Stimulated activated naive CD8-positive, alpha-beta T cell treated with anti-CD3 and anti-CD28 coated beads, Interleukin-15, amount 100 ng/mL, for 72 hours (primary cell): ENCODE measurements at regions not wholly inside any gene's neighbourhood (a gene's known extent, or its start where the extent isn't known, plus 50 kb on each side); places are given as distances from the start of the nearest gene placed in this dataset.

Experiments
- ATAC-seq: fragments of 150-1000 bp; cut with Tn5 transposase; 2 replicates; pipeline ENCODE4 v1.10.0; 2021; ENCODE audit warnings: mild to moderate bottlenecking, moderate library complexity
- DNase-seq, 2 donors: peaks; one replicate each; pipeline ENCODE4 v3.0.0; 2021 to 2022
- H3K27ac Mint-ChIP-seq, 2 donors: one replicate each; pipeline ENCODE4 v1.8.0; 2022; ENCODE audit warnings: mild to moderate bottlenecking in 2 of 2, mixed read lengths in 2 of 2, moderate library complexity in 2 of 2
- H3K27me3 Mint-ChIP-seq: one replicate; pipeline ENCODE4 v1.8.0; 2022; ENCODE audit warnings: mixed read lengths
- H3K4me1 Mint-ChIP-seq: one replicate; pipeline ENCODE4 v1.8.0; 2022; ENCODE audit warnings: mild to moderate bottlenecking, mixed read lengths
- H3K4me3 Mint-ChIP-seq, 2 donors: one replicate each; pipeline ENCODE4 v1.8.0; 2022; ENCODE audit warnings: mild to moderate bottlenecking in 2 of 2, mixed read lengths in 2 of 2, moderate library complexity in 1 of 2
- H3K9me3 Mint-ChIP-seq, 2 donors: one replicate each; pipeline ENCODE4 v1.8.0; 2022; ENCODE audit warnings: mixed read lengths in 2 of 2

DNA sequence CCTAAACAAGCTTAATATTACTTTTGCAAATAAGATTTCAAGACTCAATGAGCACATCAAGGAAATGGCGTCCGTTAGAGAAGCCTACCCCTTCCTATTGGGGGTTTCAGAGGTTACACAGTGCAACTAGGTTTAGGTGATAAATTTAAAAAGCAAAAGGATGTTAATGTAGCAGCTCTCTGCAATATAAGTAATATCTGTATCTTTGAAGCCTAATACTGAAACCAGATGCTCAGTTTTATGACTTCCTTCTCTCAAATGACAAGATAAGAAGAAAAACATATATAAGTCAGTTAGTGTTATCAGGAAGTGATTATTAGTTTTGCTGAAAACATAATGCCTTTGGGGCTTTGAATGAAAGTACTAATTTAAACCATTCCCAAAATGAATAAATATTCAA, 54.3 kb upstream of the MED13 start:
- DNase-seq (no peak), ATAC-seq (peak; percentile 60)
- H3K9me3 Mint-ChIP-seq = no peaks in the 10 kb centered on the region
- H3K27ac Mint-ChIP-seq = peak overlapping the region in 1 of 2 donors; percentile 5
- H3K4me1 Mint-ChIP-seq = peaks cover 9% of the 10 kb centered on the region
- H3K27me3 Mint-ChIP-seq = peaks cover 15% of the 10 kb centered on the region
- no peak overlapping the region for H3K4me3 Mint-ChIP-seq
